NOMO-1 treated with dmso at 0.1 percent for 144 hours (cell line): ENCODE measurements at regions not wholly inside any gene's neighbourhood (a gene's known extent, or its start where the extent isn't known, plus 50 kb on each side); places are given as distances from the start of the nearest gene placed in this dataset.

Experiments used
- DNase-seq: peaks from one replicate; lab custom pipeline; 2025; ENCODE audit not compliant: unreplicated experiment; lab: John Stamatoyannopoulos, UW

- DNase-seq: no peak
Observed at GRCh38 chr7:144995495-144995894, 159.6 kb upstream of the TPK1 start.

GRCh38 chr7:144991041-144991440 is 155.2 kb upstream of the TPK1 start:
- DNase-seq: no peak

- no peak for DNase-seq
Observed at GRCh38 chr7:144987686-144988085, 151.8 kb upstream of the TPK1 start.

- no peak for DNase-seq
Observed at GRCh38 chr7:144982133-144982532, 146.3 kb upstream of the TPK1 start.

- no peak for DNase-seq
Observed at GRCh38 chr7:144975882-144976281, 140.0 kb upstream of the TPK1 start.

GRCh38 chr7:144969787-144970186 is 133.9 kb upstream of the TPK1 start:
- no peak for DNase-seq

GRCh38 chr7:144960763-144961162 is 124.9 kb upstream of the TPK1 start:
- DNase-seq: no peak

- no peak for DNase-seq
Observed at GRCh38 chr7:144957998-144958397, 122.1 kb upstream of the TPK1 start.

GRCh38 chr7:144955422-144955821 is 119.6 kb upstream of the TPK1 start:
- DNase-seq: no peak

- DNase-seq: no peak
Observed at GRCh38 chr7:144941127-144941526, 105.3 kb upstream of the TPK1 start.

GRCh38 chr7:144937199-144937598 is 101.3 kb upstream of the TPK1 start:
- no peak for DNase-seq

- DNase-seq: no peak
Observed at GRCh38 chr7:144936314-144936713, 100.5 kb upstream of the TPK1 start.

GRCh38 chr7:144910411-144910810 is 74.6 kb upstream of the TPK1 start:
- DNase-seq: no peak

GRCh38 chr7:144908943-144909556 is 73.2 kb upstream of the TPK1 start:
- DNase-seq: no peak

- no peak for DNase-seq
Observed at GRCh38 chr7:144908324-144908723, 72.5 kb upstream of the TPK1 start.

GRCh38 chr7:144907577-144907976 is 71.7 kb upstream of the TPK1 start:
- DNase-seq: no peak

- no peak for DNase-seq
Observed at GRCh38 chr7:144903201-144903600, 67.3 kb upstream of the TPK1 start.

GRCh38 chr7:144892761-144893160 is 56.9 kb upstream of the TPK1 start:
- DNase-seq: no peak
